ENCODE measurements at regions not wholly inside any gene's neighbourhood (a gene's known extent, or its start where the extent isn't known, plus 50 kb on each side); places are given as distances from the start of the nearest gene placed in this dataset.

DNA sequence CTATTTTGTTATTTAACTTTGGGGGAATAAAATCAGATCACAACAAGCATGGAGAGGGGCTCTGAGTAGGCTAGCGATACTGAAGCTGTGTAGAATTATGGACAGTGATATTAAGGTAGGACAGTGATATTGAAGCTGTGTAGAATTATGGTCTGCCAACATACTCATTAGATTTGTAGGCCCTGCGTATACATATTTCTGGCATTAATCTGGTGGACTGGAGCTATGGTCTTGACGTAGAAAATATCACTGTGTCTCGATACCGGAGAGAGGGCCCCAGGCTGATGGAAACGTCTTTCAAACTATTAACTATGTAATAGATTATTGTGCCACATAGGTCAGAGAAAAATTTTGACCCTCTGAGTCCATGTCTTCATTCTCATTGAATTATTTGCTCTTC, 511.4 kb downstream of the ADCYAP1 start:
- TF ChIP-seq, protein P1, sequence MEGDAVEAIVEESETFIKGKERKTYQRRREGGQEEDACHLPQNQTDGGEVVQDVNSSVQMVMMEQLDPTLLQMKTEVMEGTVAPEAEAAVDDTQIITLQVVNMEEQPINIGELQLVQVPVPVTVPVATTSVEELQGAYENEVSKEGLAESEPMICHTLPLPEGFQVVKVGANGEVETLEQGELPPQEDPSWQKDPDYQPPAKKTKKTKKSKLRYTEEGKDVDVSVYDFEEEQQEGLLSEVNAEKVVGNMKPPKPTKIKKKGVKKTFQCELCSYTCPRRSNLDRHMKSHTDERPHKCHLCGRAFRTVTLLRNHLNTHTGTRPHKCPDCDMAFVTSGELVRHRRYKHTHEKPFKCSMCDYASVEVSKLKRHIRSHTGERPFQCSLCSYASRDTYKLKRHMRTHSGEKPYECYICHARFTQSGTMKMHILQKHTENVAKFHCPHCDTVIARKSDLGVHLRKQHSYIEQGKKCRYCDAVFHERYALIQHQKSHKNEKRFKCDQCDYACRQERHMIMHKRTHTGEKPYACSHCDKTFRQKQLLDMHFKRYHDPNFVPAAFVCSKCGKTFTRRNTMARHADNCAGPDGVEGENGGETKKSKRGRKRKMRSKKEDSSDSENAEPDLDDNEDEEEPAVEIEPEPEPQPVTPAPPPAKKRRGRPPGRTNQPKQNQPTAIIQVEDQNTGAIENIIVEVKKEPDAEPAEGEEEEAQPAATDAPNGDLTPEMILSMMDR (IDR thresholded peaks at IDR 0.05), result no peak
- no peak for TF ChIP-seq POLR2A (IDR thresholded peaks at IDR 0.05)
- no peak for TF ChIP-seq EP300 (IDR thresholded peaks at IDR 0.05)

Measured in stomach (tissue), 4 donors.